HuH-7.5 (cell line): ENCODE measurements at regions not wholly inside any gene's neighbourhood (a gene's known extent, or its start where the extent isn't known, plus 50 kb on each side); places are given as distances from the start of the nearest gene placed in this dataset.
A peak's percentile ranks its signal among the peaks of the same experiment; 100 is the strongest.

Experiments used
- DNase-seq: peaks from one replicate; pipeline ENCODE4 v3.0.0; 2011; ENCODE audit warnings: low spot score

GRCh38 chr13:81498969-81499368, 1158.0 kb upstream of the SPRY2 start:
- no peak for DNase-seq

- no peak for DNase-seq
Measured at GRCh38 chr13:81493144-81493543, 1152.2 kb upstream of the SPRY2 start.

- DNase-seq, result no peak
Measured at GRCh38 chr13:81492449-81492848, 1151.5 kb upstream of the SPRY2 start.

GRCh38 chr13:81488021-81488420, 1147.1 kb upstream of the SPRY2 start:
- DNase-seq, result no peak

- DNase-seq, result peak; percentile 6
Measured at GRCh38 chr13:81487151-81487550, 1146.2 kb upstream of the SPRY2 start.

GRCh38 chr13:81480634-81481033, 1139.7 kb upstream of the SPRY2 start:
- DNase-seq, result no peak

- no peak for DNase-seq
Measured at GRCh38 chr13:81473366-81473899, 1132.5 kb upstream of the SPRY2 start.

- DNase-seq, result no peak
Measured at GRCh38 chr13:81458170-81458569, 1117.2 kb upstream of the SPRY2 start.

- no peak for DNase-seq
Measured at GRCh38 chr13:81446441-81446840, 1105.5 kb upstream of the SPRY2 start.

- DNase-seq, result no peak
Measured at GRCh38 chr13:81442904-81443303, 1102.0 kb upstream of the SPRY2 start.

- no peak for DNase-seq
Measured at GRCh38 chr13:81425286-81425685, 1084.4 kb upstream of the SPRY2 start.

GRCh38 chr13:81409284-81409683, 1068.4 kb upstream of the SPRY2 start:
- DNase-seq, result no peak

- DNase-seq, result no peak
Measured at GRCh38 chr13:81408647-81409046, 1067.7 kb upstream of the SPRY2 start.

- no peak for DNase-seq
Measured at GRCh38 chr13:81406639-81407292, 1065.8 kb upstream of the SPRY2 start.

GRCh38 chr13:81406022-81406421, 1065.1 kb upstream of the SPRY2 start:
- no peak for DNase-seq

- no peak for DNase-seq
Measured at GRCh38 chr13:81396192-81396591, 1055.3 kb upstream of the SPRY2 start.

- no peak for DNase-seq
Measured at GRCh38 chr13:81395368-81395767, 1054.4 kb upstream of the SPRY2 start.

GRCh38 chr13:81394640-81395039, 1053.7 kb upstream of the SPRY2 start:
- DNase-seq, result no peak

GRCh38 chr13:81393721-81394120, 1052.8 kb upstream of the SPRY2 start:
- peak; percentile 3 for DNase-seq

- no peak for DNase-seq
Measured at GRCh38 chr13:81393110-81393509, 1052.2 kb upstream of the SPRY2 start.

- DNase-seq, result no peak
Measured at GRCh38 chr13:81388400-81388799, 1047.5 kb upstream of the SPRY2 start.

GRCh38 chr13:81383444-81383843, 1042.5 kb upstream of the SPRY2 start:
- no peak for DNase-seq

GRCh38 chr13:81382246-81382645, 1041.3 kb upstream of the SPRY2 start:
- DNase-seq, result no peak

- no peak for DNase-seq
Measured at GRCh38 chr13:81381560-81381959, 1040.6 kb upstream of the SPRY2 start.
